T-helper 2 cell treated with Interferon-gamma antibody and Interleukin-4, amounts not matched to agents 5 μg/mL and 100 μg/mL, for 36 hours (primary cell): ENCODE measurements at regions not wholly inside any gene's neighbourhood (a gene's known extent, or its start where the extent isn't known, plus 50 kb on each side); places are given as distances from the start of the nearest gene placed in this dataset.

Experiments used
- DNase-seq: peaks from one replicate; pipeline ENCODE4 v3.0.0; 2021; ENCODE audit warnings: low spot score
- H3K27ac Mint-ChIP-seq: one replicate; pipeline ENCODE4 v1.8.0; 2021; ENCODE audit warnings: mild to moderate bottlenecking, mixed read lengths
- H3K27me3 Mint-ChIP-seq: one replicate; pipeline ENCODE4 v1.8.0; 2021; ENCODE audit warnings: low read depth, mixed read lengths
- H3K36me3 Mint-ChIP-seq: one replicate; pipeline ENCODE4 v1.8.0; 2021; ENCODE audit warnings: low read depth, mixed read lengths
- H3K4me1 Mint-ChIP-seq: one replicate; pipeline ENCODE4 v1.8.0; 2021; ENCODE audit warnings: low read depth, mixed read lengths
- H3K4me3 Mint-ChIP-seq: one replicate; pipeline ENCODE4 v1.8.0; 2022; ENCODE audit warnings: mild to moderate bottlenecking, moderate library complexity, mixed read lengths
- H3K9me3 Mint-ChIP-seq: one replicate; pipeline ENCODE4 v1.8.0; 2021; ENCODE audit warnings: mixed read lengths

DNA sequence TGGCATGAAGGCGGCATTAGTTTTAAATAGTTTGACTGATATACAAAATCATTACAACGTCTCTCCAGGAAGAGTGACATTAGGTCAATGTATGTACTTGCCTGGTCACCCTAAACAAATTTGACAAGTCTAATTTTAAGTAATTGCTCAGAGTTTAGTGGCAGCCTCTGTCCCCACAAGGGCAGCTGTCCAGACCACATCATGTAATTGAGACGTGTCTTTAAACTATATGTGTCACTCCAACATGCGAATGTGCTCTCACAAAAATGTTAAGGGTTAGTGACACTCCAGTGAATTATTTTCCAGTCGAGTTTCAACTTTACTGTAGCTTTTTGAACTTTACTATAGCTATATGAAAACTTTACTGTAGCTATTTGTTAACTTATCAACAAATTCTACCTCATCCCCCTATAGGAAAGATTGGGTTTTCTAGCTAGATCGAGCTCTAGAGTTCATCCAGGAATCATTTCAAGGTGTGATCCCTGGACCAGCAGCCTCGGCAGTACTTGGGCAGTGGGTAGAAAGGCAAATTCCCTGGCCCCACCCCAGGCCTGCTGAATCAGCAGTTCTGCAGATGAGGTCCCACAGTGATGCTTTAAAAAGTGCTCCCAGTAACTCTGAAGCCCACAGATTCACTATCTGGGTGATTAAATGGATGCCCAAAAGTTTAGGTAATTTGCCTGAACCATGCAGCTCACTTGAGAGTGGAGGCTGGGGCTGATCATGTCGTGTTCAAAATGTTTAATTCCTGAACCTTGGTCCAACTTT, 66.4 kb upstream of the POU3F3 start:
- Mint-ChIP-seq H3K36me3 (no peaks in the 10 kb centered on the region), H3K27ac (no peak overlapping the region), H3K9me3 (no peaks in the 10 kb centered on the region), H3K4me3 (no peak overlapping the region), H3K4me1 (no peaks in the 10 kb centered on the region), H3K27me3 (no peaks in the 10 kb centered on the region)
- DNase-seq = no peak

GRCh38 chr2:104788742-104789455, 65.0 kb upstream of the POU3F3 start:
- no peak overlapping the region for H3K4me3 Mint-ChIP-seq
- H3K36me3 Mint-ChIP-seq = no peaks in the 10 kb centered on the region
- H3K4me1 Mint-ChIP-seq = no peaks in the 10 kb centered on the region
- no peaks in the 10 kb centered on the region for H3K27me3 Mint-ChIP-seq
- no peak overlapping the region for H3K27ac Mint-ChIP-seq
- DNase-seq = no peak
- no peaks in the 10 kb centered on the region for H3K9me3 Mint-ChIP-seq

DNA sequence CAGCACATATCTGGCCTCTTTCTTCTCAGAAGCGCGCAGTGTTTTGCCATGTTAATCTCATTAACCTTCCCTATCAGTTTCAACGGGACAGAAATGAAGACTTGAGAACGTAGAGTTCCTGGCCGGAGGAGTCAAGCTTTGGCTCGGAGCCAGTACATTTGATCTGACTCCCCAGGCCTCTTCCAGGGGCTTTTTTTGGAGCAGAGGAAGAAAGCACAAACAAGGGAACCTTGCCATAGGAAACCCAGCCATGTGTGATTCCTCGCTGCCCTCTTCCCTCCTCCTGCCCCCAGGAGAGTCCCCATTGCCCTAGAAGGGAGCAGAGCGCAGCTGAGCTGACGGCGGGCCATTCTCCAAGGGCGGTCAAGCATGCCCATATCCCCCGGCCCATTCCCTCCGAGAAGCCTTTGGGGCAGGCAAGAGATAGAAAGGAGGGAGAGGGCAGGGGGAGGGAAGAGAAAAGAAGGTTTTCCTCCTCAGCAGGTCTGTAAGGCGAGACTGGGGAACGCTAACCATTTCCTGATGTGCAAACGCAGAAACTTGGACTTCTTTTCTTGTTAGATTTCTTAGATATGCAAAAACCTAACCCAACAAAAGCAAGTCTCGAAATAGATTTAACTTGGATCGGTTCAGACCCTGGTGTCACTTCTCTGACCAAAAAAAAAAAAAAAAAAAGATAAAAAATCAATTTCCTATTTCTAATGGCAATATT, 63.7 kb upstream of the POU3F3 start:
- no peaks in the 10 kb centered on the region for H3K9me3 Mint-ChIP-seq
- no peak for DNase-seq
- no peaks in the 10 kb centered on the region for H3K4me1 Mint-ChIP-seq
- no peaks in the 10 kb centered on the region for H3K36me3 Mint-ChIP-seq
- H3K4me3 Mint-ChIP-seq = no peak overlapping the region
- no peaks in the 10 kb centered on the region for H3K27me3 Mint-ChIP-seq
- H3K27ac Mint-ChIP-seq = no peak overlapping the region

DNA sequence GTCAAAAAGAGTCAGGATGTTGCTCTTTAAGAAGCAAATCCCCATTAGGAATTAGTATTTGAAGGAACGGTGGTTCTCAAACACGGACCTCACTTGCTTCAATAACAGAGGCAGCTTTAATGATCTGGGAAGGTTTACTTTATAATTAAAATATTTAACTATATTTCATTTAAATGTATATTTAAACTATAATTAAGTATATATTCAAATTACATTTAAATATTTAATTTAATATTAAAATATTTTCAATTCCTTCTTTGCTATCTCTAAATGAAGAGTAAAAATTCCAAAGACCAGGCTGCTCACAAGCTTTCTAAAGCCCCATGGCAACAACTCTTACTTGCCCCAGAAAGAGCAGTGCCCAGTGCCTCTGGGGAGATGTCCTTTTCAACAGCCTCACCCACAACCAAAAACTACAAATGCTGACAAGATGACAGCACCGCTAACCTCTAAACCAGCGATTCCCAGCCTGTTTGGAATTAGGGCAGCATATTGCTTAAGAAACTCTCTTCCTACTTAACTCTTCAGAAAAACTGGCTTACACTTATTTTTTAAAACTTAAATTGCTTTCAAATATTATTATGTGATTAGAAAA, 62.9 kb upstream of the POU3F3 start:
- H3K36me3 Mint-ChIP-seq = no peaks in the 10 kb centered on the region
- H3K4me3 Mint-ChIP-seq = no peak overlapping the region
- no peaks in the 10 kb centered on the region for H3K27me3 Mint-ChIP-seq
- H3K4me1 Mint-ChIP-seq = no peaks in the 10 kb centered on the region
- DNase-seq = no peak
- H3K9me3 Mint-ChIP-seq = no peaks in the 10 kb centered on the region
- no peak overlapping the region for H3K27ac Mint-ChIP-seq

DNA sequence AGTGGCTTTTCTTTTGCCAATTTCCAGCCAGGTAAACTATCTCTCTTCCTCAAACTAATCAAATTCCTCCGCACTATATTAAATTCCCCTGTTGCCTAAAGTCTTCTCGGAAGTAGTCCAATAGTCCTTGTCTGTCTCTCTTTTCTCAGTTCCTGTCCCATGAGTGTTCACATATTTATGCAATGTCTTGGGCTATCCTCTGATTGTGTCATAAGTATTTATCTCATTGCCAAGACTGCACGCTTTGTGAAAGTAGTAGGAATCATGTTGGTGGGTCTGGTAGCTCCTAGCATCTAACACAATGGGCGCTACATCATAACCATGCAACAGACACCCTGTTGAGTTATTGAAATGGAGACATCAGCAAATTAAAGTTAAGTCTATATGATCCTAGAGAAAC, 59.9 kb upstream of the POU3F3 start:
- Mint-ChIP-seq H3K27me3 (no peaks in the 10 kb centered on the region), H3K4me3 (no peak overlapping the region), H3K27ac (no peak overlapping the region), H3K9me3 (no peaks in the 10 kb centered on the region), H3K4me1 (no peaks in the 10 kb centered on the region), H3K36me3 (no peaks in the 10 kb centered on the region)
- DNase-seq = no peak

GRCh38 chr2:104794441-104794840, 59.5 kb upstream of the POU3F3 start:
- Mint-ChIP-seq H3K4me3 (no peak overlapping the region), H3K9me3 (no peaks in the 10 kb centered on the region), H3K27me3 (no peaks in the 10 kb centered on the region), H3K4me1 (no peaks in the 10 kb centered on the region), H3K27ac (no peak overlapping the region), H3K36me3 (no peaks in the 10 kb centered on the region)
- DNase-seq = no peak
